ENCODE measurements at regions not wholly inside any gene's neighbourhood (a gene's known extent, or its start where the extent isn't known, plus 50 kb on each side); places are given as distances from the start of the nearest gene placed in this dataset.
A peak's percentile ranks its signal among the peaks of the same experiment; 100 is the strongest.
"Not testable (repeated sequence)": the region's sequence is repeated elsewhere in the genome, so short reads cannot be mapped to it uniquely, and the experiment has no call there.

DNA sequence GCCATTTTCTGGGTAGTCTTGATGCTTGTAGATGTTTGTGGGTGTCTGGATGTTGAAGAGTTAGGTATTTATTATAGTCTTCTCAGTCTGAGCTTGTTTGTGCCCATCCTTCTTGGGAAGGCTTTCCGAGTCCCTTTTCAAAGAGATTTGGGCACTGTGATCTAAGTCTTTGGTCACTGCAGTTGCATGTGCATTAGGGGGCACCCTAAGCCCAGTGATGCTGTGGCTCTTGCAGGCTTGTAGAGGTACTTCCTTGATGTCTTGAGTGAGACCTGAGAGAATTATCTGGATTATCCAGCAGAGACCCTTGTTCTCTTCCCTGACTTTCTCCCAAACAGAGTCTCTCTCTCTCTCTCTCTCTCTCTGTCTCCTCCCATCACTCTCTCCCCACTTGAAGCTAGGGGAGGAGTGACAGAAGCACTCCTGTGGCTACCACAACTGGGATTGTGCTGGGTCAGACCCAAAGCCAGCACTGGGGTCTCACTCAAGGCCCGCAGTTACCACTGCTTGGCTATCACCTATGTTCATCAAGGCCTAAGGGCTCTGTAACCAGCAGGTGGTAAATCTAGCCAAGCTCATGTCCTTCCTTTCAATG lies 68.5 kb downstream of the TMCO5A start:
- no peaks in the 10 kb centered on the region for H3K27me3 Mint-ChIP-seq
- no peak overlapping the region for H3K27ac Mint-ChIP-seq
- H3K4me3 Mint-ChIP-seq, result no peak overlapping the region
- H3K4me1 Mint-ChIP-seq, result no peaks in the 10 kb centered on the region
- H3K9me3 Mint-ChIP-seq, result peaks cover 2 to 15% (median 4%) of the 10 kb centered on the region in 3 donors
- H3K36me3 Mint-ChIP-seq, result peaks cover 5% of the 10 kb centered on the region

DNA sequence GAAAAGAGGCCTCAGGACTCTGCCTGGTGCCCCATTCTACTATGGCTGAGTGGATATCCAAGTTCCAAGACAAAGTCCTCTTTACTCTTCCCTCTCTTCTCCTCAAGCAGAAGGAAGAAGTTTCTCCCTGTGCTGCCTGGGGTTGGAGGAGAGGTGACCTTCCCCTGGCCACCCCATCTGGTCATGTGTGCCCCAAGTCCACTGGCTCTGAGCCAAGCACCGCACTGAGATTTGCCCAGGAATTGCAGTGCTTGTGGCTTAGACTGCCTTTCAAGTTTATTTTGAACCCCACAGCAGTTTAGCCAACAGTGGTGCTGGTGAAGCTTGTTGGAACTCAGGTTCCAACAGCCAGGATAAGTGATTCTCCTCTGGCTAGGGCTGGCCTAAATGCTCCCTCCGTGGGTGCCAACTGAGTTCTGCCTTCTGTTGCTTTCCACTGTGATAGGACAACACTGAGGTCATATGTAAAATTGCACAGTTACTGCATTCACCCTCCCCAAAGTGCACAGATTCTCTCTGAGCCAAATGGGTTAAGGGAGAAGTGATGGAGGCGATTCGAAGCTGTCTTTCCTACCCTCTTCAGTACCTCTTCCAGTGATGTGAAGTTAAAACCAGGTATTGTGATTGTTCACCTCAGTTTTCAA lies 69.9 kb downstream of the TMCO5A start:
- no peak overlapping the region for H3K27ac Mint-ChIP-seq
- peaks cover 5% of the 10 kb centered on the region for H3K36me3 Mint-ChIP-seq
- H3K4me1 Mint-ChIP-seq, result no peaks in the 10 kb centered on the region
- H3K27me3 Mint-ChIP-seq, result no peaks in the 10 kb centered on the region
- peaks cover under 1 to 13% (median 2%) of the 10 kb centered on the region in 3 donors for H3K9me3 Mint-ChIP-seq
- no peak overlapping the region for H3K4me3 Mint-ChIP-seq

DNA sequence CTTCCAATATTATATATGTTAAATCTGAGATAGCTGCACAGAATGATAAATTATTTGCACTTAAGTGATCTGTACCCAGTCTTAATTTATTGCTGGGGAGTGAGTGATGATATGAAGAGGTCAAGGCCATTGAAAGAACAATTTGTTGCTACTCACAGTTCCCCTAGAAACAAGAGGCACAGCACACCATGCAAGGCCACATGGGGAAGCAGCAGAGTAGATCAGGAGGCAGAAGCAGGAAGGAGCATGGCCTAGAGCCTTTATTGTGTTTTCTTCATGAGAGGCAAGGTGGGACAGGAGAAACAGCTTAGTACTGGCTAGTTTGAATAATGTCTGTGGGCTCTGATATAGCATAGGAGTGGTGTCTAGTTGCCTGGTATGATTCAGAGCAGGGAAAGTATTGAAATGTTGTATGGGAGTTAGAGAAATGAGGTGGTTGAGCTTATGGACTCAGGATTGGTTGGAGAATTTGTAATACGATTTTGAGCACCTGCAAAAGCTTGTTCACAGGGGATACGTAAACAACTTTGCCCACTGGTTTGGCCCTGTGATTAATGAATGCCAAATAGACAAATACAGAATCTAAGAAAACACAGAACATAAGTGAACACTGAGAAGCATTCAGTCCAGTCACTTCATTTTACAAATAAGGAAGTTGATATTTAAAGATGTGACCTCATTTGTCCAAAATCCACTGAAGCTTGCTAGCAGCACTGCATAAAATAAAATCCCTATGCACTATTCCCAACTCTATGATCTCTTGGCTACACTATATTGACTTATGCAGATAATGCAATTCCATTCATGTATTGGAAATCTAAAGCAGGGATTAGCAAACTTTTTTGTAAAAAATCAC lies 71.7 kb downstream of the TMCO5A start:
- Mint-ChIP-seq H3K27ac (peak overlapping the region in 1 of 3 donors; percentile 71), H3K4me3 (no peak overlapping the region), H3K27me3 (no peaks in the 10 kb centered on the region), H3K9me3 (peaks cover 0 to 11% (median 0%) of the 10 kb centered on the region in 3 donors), H3K36me3 (peaks cover 5% of the 10 kb centered on the region), H3K4me1 (no peaks in the 10 kb centered on the region)

DNA sequence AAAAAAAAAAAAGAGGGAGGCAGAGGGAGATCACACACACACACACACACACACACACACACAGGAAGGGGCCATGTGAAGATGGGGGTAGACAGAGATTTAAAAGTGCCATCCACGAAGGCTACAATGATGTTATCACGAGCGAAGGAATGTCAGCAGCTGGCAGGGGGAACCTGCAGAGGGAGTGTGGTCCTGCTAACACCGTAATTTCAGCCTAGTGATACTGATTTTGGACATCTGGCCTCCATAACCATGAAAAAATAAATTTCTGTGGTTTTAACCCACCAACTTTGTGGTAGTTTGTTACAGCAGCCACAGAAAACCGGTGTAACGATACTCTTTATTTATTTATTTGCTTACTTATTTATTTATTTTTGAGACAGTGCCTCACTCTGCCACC lies 76.0 kb downstream of the TMCO5A start:
- Mint-ChIP-seq H3K4me1 (no peaks in the 10 kb centered on the region), H3K36me3 (no peaks in the 10 kb centered on the region), H3K27me3 (peaks cover 3% of the 10 kb centered on the region), H3K4me3 (no peak overlapping the region), H3K9me3 (no peaks in the 10 kb centered on the region), H3K27ac (no peak overlapping the region)

DNA sequence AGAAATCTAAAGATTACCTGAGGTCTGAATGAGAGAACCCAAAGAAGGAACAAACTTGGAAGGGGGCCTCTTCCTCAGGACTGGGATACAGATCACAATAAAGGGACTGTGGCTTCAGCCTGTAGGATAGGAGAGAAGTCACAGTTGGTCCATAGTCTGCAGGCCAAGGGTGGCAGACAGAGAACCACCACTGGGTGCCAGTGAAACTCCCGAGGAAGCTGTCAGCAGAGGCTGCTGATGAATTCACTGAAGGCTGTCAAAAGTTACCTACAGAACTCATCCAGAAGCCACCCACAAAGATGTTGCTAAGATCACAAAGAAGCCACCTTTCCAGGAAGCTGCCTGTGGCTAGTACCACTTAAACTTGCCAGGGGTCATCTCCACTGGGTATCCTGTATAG lies 78.5 kb downstream of the TMCO5A start:
- no peaks in the 10 kb centered on the region for H3K36me3 Mint-ChIP-seq
- H3K27ac Mint-ChIP-seq, result no peak overlapping the region
- peaks cover 0 to 3% (median 1%) of the 10 kb centered on the region in 3 donors for H3K9me3 Mint-ChIP-seq
- no peak overlapping the region for H3K4me3 Mint-ChIP-seq
- peaks cover 3% of the 10 kb centered on the region for H3K27me3 Mint-ChIP-seq
- H3K4me1 Mint-ChIP-seq, result peaks cover 0 to 3% (median 3%) of the 10 kb centered on the region in 3 donors

DNA sequence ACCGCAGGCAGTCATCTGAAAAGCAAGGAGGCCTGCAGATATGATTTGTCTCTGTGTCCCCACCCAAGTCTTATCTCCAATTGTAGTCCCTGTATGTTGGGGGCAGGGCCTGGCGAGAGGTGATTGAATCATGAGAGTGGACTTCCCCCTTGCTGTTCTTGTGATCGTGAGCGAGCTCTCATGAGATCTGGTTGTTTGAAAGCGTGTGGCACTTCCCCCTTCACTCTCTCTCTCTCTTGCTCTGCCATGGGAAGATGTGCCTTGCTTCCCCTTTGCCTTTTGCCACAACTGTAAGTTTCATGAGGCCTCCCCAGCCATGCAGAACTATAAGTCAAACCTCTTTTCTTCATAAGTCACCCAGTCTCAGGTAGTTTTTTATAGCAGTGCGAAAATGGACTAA lies 83.3 kb downstream of the TMCO5A start:
- peaks cover 0 to 6% (median 1%) of the 10 kb centered on the region in 3 donors for H3K9me3 Mint-ChIP-seq
- peaks cover 4% of the 10 kb centered on the region for H3K27me3 Mint-ChIP-seq
- peaks cover 0 to 6% (median 3%) of the 10 kb centered on the region in 3 donors for H3K4me1 Mint-ChIP-seq
- no peaks in the 10 kb centered on the region for H3K36me3 Mint-ChIP-seq
- peak overlapping the region in 1 of 3 donors; percentile 26 for H3K27ac Mint-ChIP-seq
- no peak overlapping the region for H3K4me3 Mint-ChIP-seq

DNA sequence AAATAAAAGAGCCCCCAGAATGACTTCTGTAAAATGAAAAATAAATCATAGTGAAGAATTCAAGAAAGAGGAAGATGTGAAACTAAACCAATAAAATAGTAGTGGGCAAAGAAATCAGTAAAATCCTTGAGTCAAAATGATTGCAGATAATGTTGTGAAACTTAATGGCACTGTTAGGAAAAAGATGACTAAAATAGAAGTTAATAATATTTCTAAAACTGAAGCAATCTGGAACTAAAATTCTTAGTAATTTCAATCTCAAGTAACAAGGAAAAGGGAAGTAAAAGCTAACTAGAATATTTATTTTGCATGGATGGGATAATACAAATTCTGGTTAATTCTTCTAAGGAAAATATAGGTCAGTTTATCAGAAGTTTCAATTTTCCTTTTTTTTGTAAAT lies 84.6 kb downstream of the TMCO5A start:
- Mint-ChIP-seq H3K4me3 (no peak overlapping the region), H3K9me3 (peaks cover 0 to 6% (median 1%) of the 10 kb centered on the region in 3 donors), H3K36me3 (no peaks in the 10 kb centered on the region), H3K27ac (no peak overlapping the region), H3K27me3 (peaks cover 4% of the 10 kb centered on the region), H3K4me1 (peaks cover 0 to 6% (median 3%) of the 10 kb centered on the region in 3 donors)

DNA sequence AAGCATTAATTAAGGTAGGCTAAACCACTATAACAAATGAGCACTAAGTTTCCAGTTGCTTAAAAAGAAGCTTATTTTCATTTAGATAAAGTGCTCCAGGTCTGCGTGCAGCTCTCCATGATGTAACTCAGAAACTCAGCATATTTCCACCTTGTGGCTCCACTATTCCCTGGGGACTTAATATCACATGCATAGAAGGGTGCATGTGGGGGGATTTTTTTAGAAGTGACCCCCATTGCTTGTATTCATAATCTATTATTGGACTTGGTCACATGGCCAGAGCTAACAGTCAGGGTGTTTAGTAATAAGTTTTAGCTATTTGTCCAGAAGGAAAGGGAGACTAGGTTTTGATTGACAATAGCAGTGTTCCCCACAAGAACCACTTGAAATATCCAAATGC lies 86.8 kb downstream of the TMCO5A start:
- H3K4me1 Mint-ChIP-seq, result peaks cover 0 to 6% (median 3%) of the 10 kb centered on the region in 3 donors
- H3K4me3 Mint-ChIP-seq, result no peak overlapping the region
- no peaks in the 10 kb centered on the region for H3K36me3 Mint-ChIP-seq
- peaks cover 1% of the 10 kb centered on the region for H3K27me3 Mint-ChIP-seq
- peaks cover 0 to 6% (median 1%) of the 10 kb centered on the region in 3 donors for H3K9me3 Mint-ChIP-seq
- H3K27ac Mint-ChIP-seq, result no peak overlapping the region

DNA sequence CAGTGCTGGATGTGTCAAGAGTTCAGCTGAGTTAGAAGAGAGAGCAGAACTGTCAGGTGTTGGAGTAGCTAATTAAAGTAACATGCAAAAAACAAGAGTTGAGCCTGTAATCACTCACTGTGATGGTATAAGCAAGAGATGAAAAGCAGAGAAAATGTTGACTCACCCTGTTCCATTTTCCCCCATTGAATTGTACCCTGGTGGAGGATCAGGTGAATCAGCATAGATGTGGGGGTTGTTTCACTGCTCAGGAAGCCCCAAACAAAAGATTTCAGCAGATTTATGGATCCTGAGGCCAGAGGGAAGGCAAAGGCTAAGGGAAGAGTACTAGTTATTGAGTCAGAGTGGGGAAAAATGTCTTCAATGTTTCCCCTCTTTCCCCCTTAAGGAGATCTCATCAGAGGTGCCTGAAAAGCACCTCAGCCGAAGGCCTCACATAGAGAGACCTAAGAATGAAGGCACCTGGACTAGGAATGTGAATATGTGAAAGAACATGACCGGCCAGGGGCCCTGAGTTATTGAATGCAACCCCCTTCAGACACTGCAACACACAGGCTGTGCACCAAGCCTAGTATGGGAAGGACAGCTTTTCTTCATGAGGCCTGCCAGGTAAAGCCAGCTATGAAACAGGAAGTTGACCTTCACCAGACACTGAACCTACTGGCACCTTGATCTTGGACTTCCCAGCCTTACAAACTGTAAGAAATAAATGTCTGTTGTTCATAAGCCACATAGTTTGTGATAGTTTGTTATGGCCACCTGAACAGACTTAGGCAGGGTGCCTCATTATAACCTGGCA lies 90.1 kb downstream of the TMCO5A start:
- H3K36me3 Mint-ChIP-seq, result peaks cover 2% of the 10 kb centered on the region
- no peak overlapping the region for H3K4me3 Mint-ChIP-seq
- H3K27me3 Mint-ChIP-seq, result peaks cover 1% of the 10 kb centered on the region
- H3K4me1 Mint-ChIP-seq, result no peaks in the 10 kb centered on the region
- no peak overlapping the region for H3K27ac Mint-ChIP-seq
- no peaks in the 10 kb centered on the region for H3K9me3 Mint-ChIP-seq

DNA sequence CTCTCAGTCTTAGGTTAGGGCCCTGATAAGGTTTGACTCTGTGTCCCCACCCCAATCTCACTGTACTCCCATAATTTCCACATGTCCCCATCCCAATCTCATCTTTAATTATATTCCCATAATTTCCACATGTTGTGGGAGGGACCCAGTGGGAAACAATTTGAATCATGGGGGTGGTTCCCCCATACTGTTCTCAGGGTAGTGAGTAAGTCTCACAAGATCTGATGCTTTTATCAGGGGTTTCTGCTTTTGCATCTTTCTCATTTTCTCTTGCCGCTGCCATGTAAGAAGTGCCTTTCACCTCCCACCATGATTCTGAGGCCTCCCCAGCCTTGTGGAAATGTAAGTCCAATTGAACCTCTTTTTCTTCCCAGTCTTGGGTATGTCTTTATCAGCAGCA lies 91.2 kb downstream of the TMCO5A start:
- not testable (repeated sequence) for H3K4me1 Mint-ChIP-seq, H3K9me3 Mint-ChIP-seq, H3K4me3 Mint-ChIP-seq, H3K36me3 Mint-ChIP-seq, H3K27me3 Mint-ChIP-seq, H3K27ac Mint-ChIP-seq

DNA sequence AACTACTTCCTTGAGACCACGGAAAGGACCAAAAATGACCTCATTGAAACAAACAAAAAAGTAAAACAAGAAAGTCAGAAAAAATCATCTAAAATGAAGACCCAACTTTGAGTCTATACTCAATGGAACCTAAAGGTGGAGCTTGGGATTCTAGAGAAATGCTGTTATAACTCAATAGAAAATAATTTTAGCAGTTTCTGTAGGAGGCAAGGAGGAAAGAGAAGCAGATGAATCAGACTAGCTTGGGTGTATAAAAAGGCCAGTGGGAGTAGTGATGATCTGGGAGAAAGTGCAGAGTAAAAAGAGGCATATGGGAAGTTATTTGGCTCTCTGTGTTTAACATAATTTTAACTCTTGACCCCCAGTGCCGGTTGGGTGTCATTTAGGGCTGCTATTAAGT lies 94.4 kb downstream of the TMCO5A start:
- H3K27me3 Mint-ChIP-seq, result no peaks in the 10 kb centered on the region
- H3K9me3 Mint-ChIP-seq, result no peaks in the 10 kb centered on the region
- H3K36me3 Mint-ChIP-seq, result peaks cover 2% of the 10 kb centered on the region
- H3K4me3 Mint-ChIP-seq, result no peak overlapping the region
- no peaks in the 10 kb centered on the region for H3K4me1 Mint-ChIP-seq
- no peak overlapping the region for H3K27ac Mint-ChIP-seq

DNA sequence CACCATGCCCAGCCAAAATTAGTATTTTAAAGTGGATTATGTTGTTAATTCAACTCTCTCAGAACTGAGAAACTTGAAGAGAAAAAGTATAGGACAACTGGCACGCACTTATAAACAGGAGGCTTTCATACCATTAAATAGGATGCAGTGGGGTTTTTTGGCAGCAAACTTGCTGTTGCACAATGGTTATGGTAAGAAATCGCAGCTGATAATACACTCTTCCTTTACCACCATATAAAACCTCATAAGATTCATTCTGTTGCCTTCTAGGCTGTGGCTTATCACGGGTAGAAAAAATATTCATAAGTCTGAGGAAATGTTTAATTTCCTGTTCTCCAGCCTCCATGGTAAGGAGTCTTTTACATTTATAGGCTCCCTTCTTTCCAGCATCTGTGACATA lies 95.3 kb downstream of the TMCO5A start:
- no peaks in the 10 kb centered on the region for H3K27me3 Mint-ChIP-seq
- H3K4me1 Mint-ChIP-seq, result no peaks in the 10 kb centered on the region
- H3K36me3 Mint-ChIP-seq, result peaks cover 2% of the 10 kb centered on the region
- H3K4me3 Mint-ChIP-seq, result no peak overlapping the region
- H3K9me3 Mint-ChIP-seq, result no peaks in the 10 kb centered on the region
- H3K27ac Mint-ChIP-seq, result no peak overlapping the region

DNA sequence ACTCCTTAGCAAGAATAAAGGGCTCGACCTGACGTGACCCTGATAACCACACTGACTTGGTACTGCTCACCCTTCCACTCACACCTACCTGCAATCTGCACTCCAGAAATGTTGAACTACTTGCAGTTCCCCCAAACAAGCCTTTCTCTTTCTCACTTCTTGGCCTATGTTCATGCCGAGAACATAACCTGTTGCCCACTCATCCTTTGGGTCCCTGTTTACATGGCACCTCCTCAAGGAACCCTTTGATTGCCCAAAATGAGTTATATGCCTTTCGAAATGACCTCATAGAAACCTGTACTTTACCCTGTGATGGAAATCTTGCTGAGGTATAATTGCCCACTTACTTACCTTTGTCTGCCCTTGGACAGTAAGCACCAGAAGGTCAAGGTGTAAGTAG lies 96.2 kb downstream of the TMCO5A start:
- no peaks in the 10 kb centered on the region for H3K4me1 Mint-ChIP-seq
- peak overlapping the region in 1 of 4 donors; percentile 31 for H3K4me3 Mint-ChIP-seq
- H3K9me3 Mint-ChIP-seq, result no peaks in the 10 kb centered on the region
- H3K27ac Mint-ChIP-seq, result no peak overlapping the region
- H3K36me3 Mint-ChIP-seq, result peaks cover 2% of the 10 kb centered on the region
- H3K27me3 Mint-ChIP-seq, result no peaks in the 10 kb centered on the region

DNA sequence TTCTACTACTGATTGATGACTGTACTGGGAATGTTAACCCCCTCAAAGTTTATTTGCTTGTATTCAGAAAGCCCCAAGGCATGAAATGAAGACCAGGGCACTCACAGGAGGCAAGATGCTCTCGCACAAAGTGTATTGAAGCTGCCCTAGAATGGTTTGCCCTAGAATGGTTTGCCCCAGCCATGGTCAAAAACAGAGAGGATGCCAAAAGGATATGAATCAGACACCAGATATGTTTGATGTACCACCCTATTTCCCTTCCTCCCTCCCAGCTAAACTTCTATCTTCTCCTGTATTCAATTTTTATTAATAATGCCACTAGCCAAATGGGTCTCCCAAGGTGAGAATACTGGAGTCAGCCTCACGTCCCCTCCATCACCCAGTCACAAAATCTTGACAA lies 101.3 kb downstream of the TMCO5A start:
- H3K36me3 Mint-ChIP-seq, result peaks cover 3% of the 10 kb centered on the region
- H3K9me3 Mint-ChIP-seq, result no peaks in the 10 kb centered on the region
- no peak overlapping the region for H3K27ac Mint-ChIP-seq
- no peak overlapping the region for H3K4me3 Mint-ChIP-seq
- peaks cover 7% of the 10 kb centered on the region for H3K27me3 Mint-ChIP-seq
- H3K4me1 Mint-ChIP-seq, result no peaks in the 10 kb centered on the region

DNA sequence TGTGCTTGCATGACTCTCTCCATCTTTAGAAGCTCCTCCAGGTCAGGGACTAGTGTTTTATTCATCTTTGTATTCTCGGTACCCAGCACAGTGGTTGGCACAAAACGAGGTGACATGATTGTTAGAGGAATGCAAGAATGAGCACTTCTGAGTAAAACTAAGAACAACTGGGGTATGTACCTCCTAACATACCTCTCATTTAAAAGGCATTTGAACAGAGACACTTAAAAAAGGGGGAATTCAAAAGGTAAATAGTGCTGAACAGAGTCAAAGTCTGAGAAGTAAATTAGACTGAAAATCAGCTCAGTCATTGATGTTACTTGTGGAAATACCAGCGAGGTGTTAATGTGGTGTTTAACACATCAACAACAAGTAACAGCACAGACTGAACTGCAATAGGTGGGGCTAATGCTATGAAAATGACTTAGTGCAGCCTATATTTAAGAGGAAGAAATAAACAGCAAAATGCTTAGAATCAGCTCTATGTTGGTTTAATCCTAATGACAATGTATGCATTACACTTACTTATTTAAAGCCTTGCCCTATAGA lies 102.4 kb downstream of the TMCO5A start:
- peaks cover 3% of the 10 kb centered on the region for H3K36me3 Mint-ChIP-seq
- no peak overlapping the region for H3K27ac Mint-ChIP-seq
- H3K9me3 Mint-ChIP-seq, result no peaks in the 10 kb centered on the region
- no peak overlapping the region for H3K4me3 Mint-ChIP-seq
- no peaks in the 10 kb centered on the region for H3K4me1 Mint-ChIP-seq
- H3K27me3 Mint-ChIP-seq, result peaks cover 7% of the 10 kb centered on the region
